HCT116 (cell line): ENCODE measurements at regions not wholly inside any gene's neighbourhood (a gene's known extent, or its start where the extent isn't known, plus 50 kb on each side); places are given as distances from the start of the nearest gene placed in this dataset.

Experiments
- ATAC-seq: fragments of 200-7000 bp; cut with Tn5 transposase; 2 replicates; pipeline ENCODE4 v1.9.1; 2020; ENCODE audit warnings: mild to moderate bottlenecking, moderate library complexity
- BruUV-seq: library from RNA; stranded (reverse); fragments of 400-500 nt; replicated peaks from 2 replicates; lab custom pipeline; 2021; lab: Mats Ljungman, UMichigan
- CTCF ChIA-PET: fragments of 300-600 bp; sonication (Branson Sonifier 250); formaldehyde crosslinking; loops from one replicate; lab custom pipeline; 2021; ENCODE audit warnings: antibody characterized with exemption; lab: Charles Lee
- POLR2A ChIA-PET: fragments of 300-600, 350-600 bp; sonication (Branson Sonifier 250); formaldehyde crosslinking; loops from one replicate; lab custom pipeline; 2021; ENCODE audit warnings: antibody characterized with exemption; lab: Charles Lee
- RAD21 ChIA-PET, 2 experiments: fragments of 300-600 bp; sonication (Branson Sonifier 250); formaldehyde crosslinking; loops; one replicate each; lab custom pipeline; 2023; ENCODE audit warnings: low total read pairs in 2 of 2; ENCODE audit not compliant: uncharacterized antibody in 2 of 2, unreplicated experiment in 2 of 2, low non-redundant PET in 1 of 2; lab: Charles Lee
- DNase-seq: peaks from one replicate; pipeline ENCODE4 v3.0.0-alpha.2; 2010; ENCODE audit warnings: low read depth, low spot score
- H2AFZ ChIP-seq: fragments of 200-600 bp; shearing (Covaris generic), sonication (generic); 2 replicates; pipeline ENCODE4 v1.6.1; 2017; ENCODE audit warnings: low read depth, mixed run types, mixed read lengths, antibody characterized with exemption, low read length; ENCODE audit not compliant: poor library complexity, severe bottlenecking
- H3K27ac ChIP-seq: 2 replicates; pipeline ENCODE4 v1.5.1; 2012; ENCODE audit warnings: low read depth, low read length
- H3K27me3 ChIP-seq: fragments of 200-600 bp; sonication (generic); 2 replicates; pipeline ENCODE4 v1.6.1; 2016; ENCODE audit warnings: mixed run types, low read length, mixed read lengths; ENCODE audit not compliant: insufficient read depth
- H3K36me3 ChIP-seq, 2 experiments: fragments of 200-500 bp in 1 of 2; fragments of 200-600 bp in 1 of 2; sonication (Bioruptor generic) in 1 of 2; sonication (generic) in 1 of 2; 2 replicates each; pipeline versions ENCODE4 v1.5.1 to v1.6.1; 2014 to 2016; ENCODE audit warnings: low read length in 2 of 2, inconsistent platforms in 1 of 2, mixed read lengths in 1 of 2, mixed run types in 1 of 2; ENCODE audit not compliant: insufficient read depth in 2 of 2, control insufficient read depth in 1 of 2
- H3K4me1 ChIP-seq, 2 experiments: fragments of 200-600 bp in 1 of 2; sonication (generic) in 1 of 2; 2 replicates each; pipeline versions ENCODE4 v1.5.1 to v1.6.1; 2012 to 2017; ENCODE audit warnings: low read length in 2 of 2, inconsistent platforms in 1 of 2, mild to moderate bottlenecking in 1 of 2, mixed read lengths in 1 of 2, mixed run types in 1 of 2, moderate library complexity in 1 of 2; ENCODE audit not compliant: insufficient read depth in 2 of 2, control insufficient read depth in 1 of 2
- H3K4me2 ChIP-seq: fragments of 200-600 bp; sonication (generic); 2 replicates; pipeline ENCODE4 v1.6.1; 2017; ENCODE audit warnings: mixed run types, low read length, mixed read lengths
- H3K4me3 ChIP-seq, 2 experiments: fragments of 200-600 bp in 1 of 2; sonication (generic) in 1 of 2; replicated peaks in 1 of 2; 2 replicates each; pipeline ENCODE4 v1.5.1; 2011 to 2016; ENCODE audit warnings: low read length in 2 of 2, control low read depth in 1 of 2, low read depth in 1 of 2, mild to moderate bottlenecking in 1 of 2, mixed read lengths in 1 of 2, mixed run types in 1 of 2
- H3K79me2 ChIP-seq: fragments of 200-600 bp; sonication (generic); 2 replicates; pipeline ENCODE4 v1.6.1; 2017; ENCODE audit warnings: mild to moderate bottlenecking, mixed run types, low read length, moderate library complexity, mixed read lengths; ENCODE audit not compliant: insufficient read depth
- H3K9ac ChIP-seq: fragments of 200-600 bp; sonication (generic); 2 replicates; pipeline ENCODE4 v1.6.1; 2016; ENCODE audit warnings: low read length, mixed read lengths
- H3K9me2 ChIP-seq: fragments of 200-600 bp; sonication (generic), shearing (Covaris generic); 2 replicates; pipeline ENCODE4 v1.6.1; 2017; ENCODE audit warnings: mixed run types, mild to moderate bottlenecking, moderate library complexity; ENCODE audit not compliant: insufficient read depth
- H3K9me3 ChIP-seq, 2 experiments: fragments of 200-500 bp in 1 of 2; fragments of 200-600 bp in 1 of 2; sonication (Bioruptor generic) in 1 of 2; sonication (generic) in 1 of 2; 2 replicates each; pipeline ENCODE4 v1.6.1; 2014 to 2017; ENCODE audit warnings: low read length in 2 of 2, mixed read lengths in 2 of 2, inconsistent platforms in 1 of 2, low read depth in 1 of 2, mild to moderate bottlenecking in 1 of 2, mixed run types in 1 of 2, moderate library complexity in 1 of 2; ENCODE audit not compliant: control insufficient read depth in 1 of 2, insufficient read depth in 1 of 2
- H4K20me1 ChIP-seq: fragments of 200-600 bp; sonication (generic), shearing (Covaris generic); 2 replicates; pipeline ENCODE4 v1.6.1; 2017; ENCODE audit warnings: mixed run types, mild to moderate bottlenecking, moderate library complexity; ENCODE audit not compliant: insufficient read depth
- ATF3 ChIP-seq: IDR thresholded peaks from 2 replicates; pipeline ENCODE4 v1.6.1; 2012
- CBX3 ChIP-seq: IDR thresholded peaks from 2 replicates; pipeline ENCODE4 v1.6.1; 2012; ENCODE audit warnings: low read depth
- CEBPB ChIP-seq: IDR thresholded peaks from 2 replicates; pipeline ENCODE4 v1.6.1; 2012; ENCODE audit warnings: low read depth
- CTCF ChIP-seq, 3 experiments: fragments of 200-600 bp in 1 of 3; sonication (generic) in 1 of 3; IDR thresholded peaks in 2 of 3; conservative IDR thresholded peaks in 1 of 3; 2 replicates each; pipeline ENCODE4 v1.5.1; 2012 to 2017; ENCODE audit warnings: low read depth in 2 of 3, low read length in 2 of 3, antibody characterized with exemption in 1 of 3, borderline replicate concordance in 1 of 3, control low read depth in 1 of 3, mild to moderate bottlenecking in 1 of 3, mixed read lengths in 1 of 3, mixed run types in 1 of 3, moderate library complexity in 1 of 3; ENCODE audit not compliant: insufficient read depth in 1 of 3
- ELF1 ChIP-seq: IDR thresholded peaks from 2 replicates; pipeline ENCODE4 v1.6.1; 2012; ENCODE audit warnings: low read depth, borderline replicate concordance
- EZH2 ChIP-seq: fragments of 200-600 bp; sonication (generic); IDR thresholded peaks from 2 replicates; pipeline ENCODE4 v1.6.1; 2017; ENCODE audit warnings: antibody characterized with exemption, mixed run types
- EZH2phosphoT487 ChIP-seq: fragments of 200-600 bp; IDR thresholded peaks from 2 replicates; pipeline ENCODE4 v1.6.1; 2018; ENCODE audit warnings: antibody characterized with exemption, borderline replicate concordance
- FOSL1 ChIP-seq: IDR thresholded peaks from 2 replicates; pipeline ENCODE4 v1.6.1; 2012; ENCODE audit warnings: low read depth
- JUND ChIP-seq: IDR thresholded peaks from 2 replicates; pipeline ENCODE4 v1.6.1; 2012
- POLR2A ChIP-seq: IDR thresholded peaks from 2 replicates; pipeline ENCODE4 v1.7.0; 2011; ENCODE audit warnings: borderline replicate concordance; ENCODE audit not compliant: insufficient read depth, insufficient read length; ENCODE audit errors: extremely low read depth
- RAD21 ChIP-seq: IDR thresholded peaks from 2 replicates; pipeline ENCODE4 v1.6.1; 2012; ENCODE audit warnings: low read depth, mild to moderate bottlenecking
- SIN3A ChIP-seq: IDR thresholded peaks from 2 replicates; pipeline ENCODE4 v1.6.1; 2012; ENCODE audit warnings: low read depth
- SP1 ChIP-seq: IDR thresholded peaks from 2 replicates; pipeline ENCODE4 v1.6.1; 2012; ENCODE audit warnings: low read depth
- SRF ChIP-seq: IDR thresholded peaks from 2 replicates; pipeline ENCODE4 v1.6.1; 2012; ENCODE audit warnings: low read depth
- YY1 ChIP-seq: IDR thresholded peaks from 2 replicates; pipeline ENCODE4 v1.6.1; 2011; ENCODE audit warnings: low read length, low read depth, moderate library complexity, mild to moderate bottlenecking; ENCODE audit not compliant: insufficient replicate concordance; ENCODE audit errors: extremely low read depth
- ZBTB33 ChIP-seq: IDR thresholded peaks from 2 replicates; pipeline ENCODE4 v1.6.1; 2011; ENCODE audit warnings: mild to moderate bottlenecking, low read length, moderate library complexity; ENCODE audit not compliant: insufficient replicate concordance; ENCODE audit errors: extremely low read depth
- intact Hi-C: fragments of 100-400 bp; cut with micrococcal nuclease; formaldehyde crosslinking; loops from 2 replicates; pipeline ENCODE4 v1.10.0; 2022

- Histone ChIP-seq H3K27me3 (no peaks in the 10 kb centered on the region), H3K9ac (no peak overlapping the region), H3K27ac (no peak overlapping the region), H3K4me1 (no peaks in the 10 kb centered on the region), H3K9me2 (no peaks in the 10 kb centered on the region), H3K4me2 (no peak overlapping the region), H3K9me3 (no peaks in the 10 kb centered on the region), H3K4me3 (no peak overlapping the region), H3K36me3 (no peaks in the 10 kb centered on the region), H2AFZ (no peak overlapping the region), H4K20me1 (no peaks in the 10 kb centered on the region), H3K79me2 (no peaks in the 10 kb centered on the region)
- ChIA-PET CTCF (no interaction called here), POLR2A (no interaction called here), RAD21 (no interaction called here)
- BruUV-seq, result no TSS peak
- ATAC-seq (no peak), DNase-seq (no peak)
- TF ChIP-seq FOSL1, result no peak
- no peak for TF ChIP-seq CTCF (IDR thresholded peaks at IDR 0.05 in 2 of 3, conservative IDR thresholded peaks at IDR 0.05 in 1 of 3; ENCODE audit: borderline replicate concordance in 1 of 3, insufficient read depth in 1 of 3, low read depth in 2 of 3, low read length in 2 of 3)
- TF ChIP-seq SRF, result no peak
- TF ChIP-seq RAD21, result no peak
- no peak for TF ChIP-seq CEBPB
- TF ChIP-seq SP1, result no peak
- TF ChIP-seq YY1, result no peak
- no peak for TF ChIP-seq SIN3A
- no peak for TF ChIP-seq ZBTB33
- no peak for TF ChIP-seq EZH2phosphoT487
- TF ChIP-seq POLR2A, result no peak
- no peak for TF ChIP-seq ELF1
- no peak for TF ChIP-seq ATF3
- no peak for TF ChIP-seq CBX3
- TF ChIP-seq JUND, result no peak
- no peak for TF ChIP-seq EZH2
- intact Hi-C loops, result no loop called here
These were observed 136.9 kb upstream of the VIPR2 start for GRCh38 chr7:159281573-159281972.
